ENCODE measurements at regions not wholly inside any gene's neighbourhood (a gene's known extent, or its start where the extent isn't known, plus 50 kb on each side); places are given as distances from the start of the nearest gene placed in this dataset.
"Not testable (repeated sequence)": the region's sequence is repeated elsewhere in the genome, so short reads cannot be mapped to it uniquely, and the experiment has no call there.

- DNase-seq (ENCODE audit: low read depth, low spot score), result no peak
- Histone ChIP-seq H3K9ac (ENCODE audit: insufficient read length, low read depth) (no peak overlapping the region), H3K36me3 (ENCODE audit: insufficient read depth, insufficient read length, low read length) (no peaks in the 10 kb centered on the region), H3K27me3 (ENCODE audit: insufficient read depth, insufficient read length) (no peaks in the 10 kb centered on the region), H3K9me3 (ENCODE audit: insufficient read depth, low read length) (peaks cover 24% of the 10 kb centered on the region), H3K4me1 (ENCODE audit: insufficient read depth, insufficient read length) (no peaks in the 10 kb centered on the region), H3K4me3 (ENCODE audit: insufficient read length, low read depth) (no peak overlapping the region)
- TF ChIP-seq SUZ12 (IDR thresholded peaks at IDR 0.05; ENCODE audit: extremely low read depth, insufficient read depth, insufficient read length) (no peak), ZNF274 (IDR thresholded peaks at IDR 0.05; ENCODE audit: low read depth, low read length) (no peak), YY1 (IDR thresholded peaks at IDR 0.05; ENCODE audit: insufficient read depth, insufficient read length) (no peak)
Measured at GRCh38 chrX:77264490-77264889, 182.7 kb upstream of the FGF16 start.

GRCh38 chrX:77275392-77275791 lies 171.8 kb upstream of the FGF16 start:
- Histone ChIP-seq H3K4me3 (ENCODE audit: insufficient read length, low read depth) (no peak overlapping the region), H3K4me1 (ENCODE audit: insufficient read depth, insufficient read length) (peaks cover 2% of the 10 kb centered on the region), H3K27me3 (ENCODE audit: insufficient read depth, insufficient read length) (no peaks in the 10 kb centered on the region), H3K9me3 (ENCODE audit: insufficient read depth, low read length) (0 out of 2 replicates have a peak, but pooled peaks cover 13% of the 10 kb centered on the region), H3K9ac (ENCODE audit: insufficient read length, low read depth) (no peak overlapping the region), H3K36me3 (ENCODE audit: insufficient read depth, insufficient read length, low read length) (no peaks in the 10 kb centered on the region)
- no peak for DNase-seq (ENCODE audit: low read depth, low spot score)
- no peak for TF ChIP-seq ZNF274 (IDR thresholded peaks at IDR 0.05; ENCODE audit: low read depth, low read length)
- TF ChIP-seq SUZ12 (IDR thresholded peaks at IDR 0.05; ENCODE audit: extremely low read depth, insufficient read depth, insufficient read length), result no peak
- TF ChIP-seq YY1 (IDR thresholded peaks at IDR 0.05; ENCODE audit: insufficient read depth, insufficient read length), result no peak

GRCh38 chrX:77276742-77277141 lies 170.4 kb upstream of the FGF16 start:
- Histone ChIP-seq H3K9me3 (ENCODE audit: insufficient read depth, low read length) (peaks cover 24% of the 10 kb centered on the region; the same call in 1 of the 2 replicates), H3K9ac (ENCODE audit: insufficient read length, low read depth) (no peak overlapping the region), H3K4me1 (ENCODE audit: insufficient read depth, insufficient read length) (peaks cover 2% of the 10 kb centered on the region), H3K4me3 (ENCODE audit: insufficient read length, low read depth) (no peak overlapping the region), H3K27me3 (ENCODE audit: insufficient read depth, insufficient read length) (no peaks in the 10 kb centered on the region), H3K36me3 (ENCODE audit: insufficient read depth, insufficient read length, low read length) (no peaks in the 10 kb centered on the region)
- DNase-seq (ENCODE audit: low read depth, low spot score), result no peak
- TF ChIP-seq SUZ12 (IDR thresholded peaks at IDR 0.05; ENCODE audit: extremely low read depth, insufficient read depth, insufficient read length), result no peak
- TF ChIP-seq ZNF274 (IDR thresholded peaks at IDR 0.05; ENCODE audit: low read depth, low read length), result no peak
- TF ChIP-seq YY1 (IDR thresholded peaks at IDR 0.05; ENCODE audit: insufficient read depth, insufficient read length), result no peak

- Histone ChIP-seq H3K27me3 (ENCODE audit: insufficient read depth, insufficient read length) (no peaks in the 10 kb centered on the region), H3K9me3 (ENCODE audit: insufficient read depth, low read length) (peaks cover 24% of the 10 kb centered on the region; the same call in 1 of the 2 replicates), H3K4me3 (ENCODE audit: insufficient read length, low read depth) (no peak overlapping the region), H3K36me3 (ENCODE audit: insufficient read depth, insufficient read length, low read length) (no peaks in the 10 kb centered on the region), H3K9ac (ENCODE audit: insufficient read length, low read depth) (no peak overlapping the region), H3K4me1 (ENCODE audit: insufficient read depth, insufficient read length) (peaks cover 2% of the 10 kb centered on the region)
- DNase-seq (ENCODE audit: low read depth, low spot score), result no peak
- TF ChIP-seq SUZ12 (IDR thresholded peaks at IDR 0.05; ENCODE audit: extremely low read depth, insufficient read depth, insufficient read length), result no peak
- no peak for TF ChIP-seq YY1 (IDR thresholded peaks at IDR 0.05; ENCODE audit: insufficient read depth, insufficient read length)
- TF ChIP-seq ZNF274 (IDR thresholded peaks at IDR 0.05; ENCODE audit: low read depth, low read length), result no peak
Measured at GRCh38 chrX:77277911-77278310, 169.3 kb upstream of the FGF16 start.

- not testable (repeated sequence) for H3K4me1 ChIP-seq (ENCODE audit: insufficient read depth, insufficient read length); H3K36me3 ChIP-seq (ENCODE audit: insufficient read depth, insufficient read length, low read length); H3K4me3 ChIP-seq (ENCODE audit: insufficient read length, low read depth); H3K9ac ChIP-seq (ENCODE audit: insufficient read length, low read depth); DNase-seq (ENCODE audit: low read depth, low spot score); H3K27me3 ChIP-seq (ENCODE audit: insufficient read depth, insufficient read length)
- H3K9me3 ChIP-seq (ENCODE audit: insufficient read depth, low read length), result peaks cover 24% of the 10 kb centered on the region; the same call in 1 of the 2 replicates
Measured at GRCh38 chrX:77279373-77279772, 167.8 kb upstream of the FGF16 start.

GRCh38 chrX:77293331-77293995 lies 153.7 kb upstream of the FGF16 start:
- TF ChIP-seq SUZ12 (IDR thresholded peaks at IDR 0.05; ENCODE audit: extremely low read depth, insufficient read depth, insufficient read length) (no peak), ZNF274 (IDR thresholded peaks at IDR 0.05; ENCODE audit: low read depth, low read length) (no peak), YY1 (IDR thresholded peaks at IDR 0.05; ENCODE audit: insufficient read depth, insufficient read length) (no peak)
- H3K9me3 ChIP-seq (ENCODE audit: insufficient read depth, low read length), result peaks cover 8% of the 10 kb centered on the region; the same call in 1 of the 2 replicates
- no peak overlapping the region for H3K4me3 ChIP-seq (ENCODE audit: insufficient read length, low read depth)
- no peaks in the 10 kb centered on the region for H3K27me3 ChIP-seq (ENCODE audit: insufficient read depth, insufficient read length)
- no peak for DNase-seq (ENCODE audit: low read depth, low spot score)
- no peak overlapping the region for H3K9ac ChIP-seq (ENCODE audit: insufficient read length, low read depth)
- H3K36me3 ChIP-seq (ENCODE audit: insufficient read depth, insufficient read length, low read length), result no peaks in the 10 kb centered on the region
- no peaks in the 10 kb centered on the region for H3K4me1 ChIP-seq (ENCODE audit: insufficient read depth, insufficient read length)

- Histone ChIP-seq H3K36me3 (ENCODE audit: insufficient read depth, insufficient read length, low read length) (no peaks in the 10 kb centered on the region), H3K9me3 (ENCODE audit: insufficient read depth, low read length) (peaks cover 8% of the 10 kb centered on the region; the same call in 1 of the 2 replicates), H3K27me3 (ENCODE audit: insufficient read depth, insufficient read length) (no peaks in the 10 kb centered on the region), H3K4me1 (ENCODE audit: insufficient read depth, insufficient read length) (no peaks in the 10 kb centered on the region), H3K9ac (ENCODE audit: insufficient read length, low read depth) (no peak overlapping the region), H3K4me3 (ENCODE audit: insufficient read length, low read depth) (no peak overlapping the region)
- DNase-seq (ENCODE audit: low read depth, low spot score), result no peak
- no peak for TF ChIP-seq ZNF274 (IDR thresholded peaks at IDR 0.05; ENCODE audit: low read depth, low read length)
- TF ChIP-seq SUZ12 (IDR thresholded peaks at IDR 0.05; ENCODE audit: extremely low read depth, insufficient read depth, insufficient read length), result no peak
- no peak for TF ChIP-seq YY1 (IDR thresholded peaks at IDR 0.05; ENCODE audit: insufficient read depth, insufficient read length)
Measured at GRCh38 chrX:77298296-77298695, 148.9 kb upstream of the FGF16 start.

Measured in NT2/D1 (cell line).